C4-2B (cell line): ENCODE measurements at regions not wholly inside any gene's neighbourhood (a gene's known extent, or its start where the extent isn't known, plus 50 kb on each side); places are given as distances from the start of the nearest gene placed in this dataset.

Source experiments
- H3K27ac ChIP-seq: fragments of 450-650 bp; 2 replicates; pipeline ENCODE4 v1.5.1; 2017
- ZFX ChIP-seq: fragments of 450-650 bp; IDR thresholded peaks from 2 replicates; pipeline ENCODE4 v1.6.1; 2017
- TF ChIP-seq, protein P1 (sequence below): fragments of 450-650 bp; conservative IDR thresholded peaks from 2 replicates; pipeline ENCODE4 v1.5.1; 2017; ENCODE audit warnings: mild to moderate bottlenecking

GRCh38 chr6:2439082-2439481 is 193.7 kb upstream of the GMDS start:
- H3K27ac ChIP-seq, result no peak overlapping the region
- TF ChIP-seq ZFX, result no peak
- TF ChIP-seq, protein P1, sequence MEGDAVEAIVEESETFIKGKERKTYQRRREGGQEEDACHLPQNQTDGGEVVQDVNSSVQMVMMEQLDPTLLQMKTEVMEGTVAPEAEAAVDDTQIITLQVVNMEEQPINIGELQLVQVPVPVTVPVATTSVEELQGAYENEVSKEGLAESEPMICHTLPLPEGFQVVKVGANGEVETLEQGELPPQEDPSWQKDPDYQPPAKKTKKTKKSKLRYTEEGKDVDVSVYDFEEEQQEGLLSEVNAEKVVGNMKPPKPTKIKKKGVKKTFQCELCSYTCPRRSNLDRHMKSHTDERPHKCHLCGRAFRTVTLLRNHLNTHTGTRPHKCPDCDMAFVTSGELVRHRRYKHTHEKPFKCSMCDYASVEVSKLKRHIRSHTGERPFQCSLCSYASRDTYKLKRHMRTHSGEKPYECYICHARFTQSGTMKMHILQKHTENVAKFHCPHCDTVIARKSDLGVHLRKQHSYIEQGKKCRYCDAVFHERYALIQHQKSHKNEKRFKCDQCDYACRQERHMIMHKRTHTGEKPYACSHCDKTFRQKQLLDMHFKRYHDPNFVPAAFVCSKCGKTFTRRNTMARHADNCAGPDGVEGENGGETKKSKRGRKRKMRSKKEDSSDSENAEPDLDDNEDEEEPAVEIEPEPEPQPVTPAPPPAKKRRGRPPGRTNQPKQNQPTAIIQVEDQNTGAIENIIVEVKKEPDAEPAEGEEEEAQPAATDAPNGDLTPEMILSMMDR, result no peak

GRCh38 chr6:2436410-2437154 is 191.2 kb upstream of the GMDS start:
- no peak overlapping the region for H3K27ac ChIP-seq
- no peak for TF ChIP-seq ZFX
- TF ChIP-seq, protein P1, result no peak

GRCh38 chr6:2435323-2435722 is 189.9 kb upstream of the GMDS start:
- H3K27ac ChIP-seq, result no peak overlapping the region
- no peak for TF ChIP-seq ZFX
- TF ChIP-seq, protein P1, result no peak

- TF ChIP-seq, protein P1, result no peak
- no peak for TF ChIP-seq ZFX
- no peak overlapping the region for H3K27ac ChIP-seq
Measured at GRCh38 chr6:2434912-2435311, 189.5 kb upstream of the GMDS start.

GRCh38 chr6:2434116-2434515 is 188.7 kb upstream of the GMDS start:
- no peak overlapping the region for H3K27ac ChIP-seq
- TF ChIP-seq ZFX, result no peak
- TF ChIP-seq, protein P1, result no peak

GRCh38 chr6:2433711-2434110 is 188.3 kb upstream of the GMDS start:
- no peak overlapping the region for H3K27ac ChIP-seq
- TF ChIP-seq ZFX, result no peak
- TF ChIP-seq, protein P1, result no peak

DNA sequence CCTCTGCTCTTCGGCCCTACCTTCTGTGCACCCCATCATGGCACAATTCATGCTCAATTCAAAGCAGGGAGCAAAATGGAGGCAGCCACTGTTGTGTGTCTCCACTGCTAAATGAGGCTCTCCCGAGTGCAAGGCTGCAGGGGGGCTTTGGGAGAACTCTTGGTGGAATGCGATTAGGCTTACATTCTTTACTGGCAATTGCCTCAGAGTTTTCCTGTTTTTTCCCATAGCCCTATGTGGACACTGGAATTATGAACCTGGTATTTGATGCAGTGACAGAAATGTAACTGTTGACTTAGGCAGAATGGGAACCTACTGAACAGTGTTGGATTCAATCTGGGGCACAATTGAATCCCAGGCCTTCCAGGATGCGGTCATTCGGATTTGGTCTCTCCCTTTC is 187.9 kb upstream of the GMDS start:
- TF ChIP-seq, protein P1, result no peak
- no peak for TF ChIP-seq ZFX
- no peak overlapping the region for H3K27ac ChIP-seq
